ENCODE measurements at regions not wholly inside any gene's neighbourhood (a gene's known extent, or its start where the extent isn't known, plus 50 kb on each side); places are given as distances from the start of the nearest gene placed in this dataset.

DNA sequence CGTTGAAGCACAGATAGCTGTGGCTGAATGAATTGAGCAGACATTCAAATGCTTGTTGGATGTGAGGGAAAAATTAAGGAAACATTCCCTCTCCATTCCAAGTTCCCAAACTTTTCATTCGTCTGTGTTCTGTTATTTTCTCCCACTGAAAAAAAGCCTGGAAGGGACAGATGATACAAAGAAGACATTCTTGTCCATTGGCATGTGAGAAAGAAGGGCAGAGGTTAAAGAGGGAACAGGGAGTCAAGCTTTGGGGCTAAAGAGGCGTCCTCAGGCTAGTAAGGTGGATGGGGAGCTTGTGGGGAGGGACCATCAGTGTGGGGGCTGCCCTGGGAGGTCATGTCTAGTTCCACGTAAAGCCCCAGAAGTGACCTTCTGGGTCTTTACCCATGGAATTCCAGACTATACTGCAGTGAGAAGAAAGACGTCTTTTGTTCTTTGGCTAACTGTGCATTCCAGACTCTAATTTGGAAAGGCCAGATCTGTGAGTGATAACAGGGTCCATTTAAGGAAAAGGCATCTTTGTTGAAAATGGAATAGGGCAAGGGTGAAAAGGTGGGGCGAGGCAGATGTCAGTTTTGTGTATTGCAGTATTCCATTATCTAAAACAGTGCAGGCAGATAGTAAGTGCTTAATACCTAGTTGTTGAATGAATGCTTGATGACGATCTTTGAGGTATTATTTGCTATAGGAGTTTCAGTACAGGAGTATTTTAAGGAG lies 117.5 kb downstream of the SOX4 start:
- peaks cover 64% of the 10 kb centered on the region for H3K79me2 ChIP-seq (ENCODE audit: insufficient read depth, low read length)
- H2AFZ ChIP-seq (ENCODE audit: low read length), result no peak overlapping the region
- DNase-seq, result no peak
- TF ChIP-seq, protein P1, sequence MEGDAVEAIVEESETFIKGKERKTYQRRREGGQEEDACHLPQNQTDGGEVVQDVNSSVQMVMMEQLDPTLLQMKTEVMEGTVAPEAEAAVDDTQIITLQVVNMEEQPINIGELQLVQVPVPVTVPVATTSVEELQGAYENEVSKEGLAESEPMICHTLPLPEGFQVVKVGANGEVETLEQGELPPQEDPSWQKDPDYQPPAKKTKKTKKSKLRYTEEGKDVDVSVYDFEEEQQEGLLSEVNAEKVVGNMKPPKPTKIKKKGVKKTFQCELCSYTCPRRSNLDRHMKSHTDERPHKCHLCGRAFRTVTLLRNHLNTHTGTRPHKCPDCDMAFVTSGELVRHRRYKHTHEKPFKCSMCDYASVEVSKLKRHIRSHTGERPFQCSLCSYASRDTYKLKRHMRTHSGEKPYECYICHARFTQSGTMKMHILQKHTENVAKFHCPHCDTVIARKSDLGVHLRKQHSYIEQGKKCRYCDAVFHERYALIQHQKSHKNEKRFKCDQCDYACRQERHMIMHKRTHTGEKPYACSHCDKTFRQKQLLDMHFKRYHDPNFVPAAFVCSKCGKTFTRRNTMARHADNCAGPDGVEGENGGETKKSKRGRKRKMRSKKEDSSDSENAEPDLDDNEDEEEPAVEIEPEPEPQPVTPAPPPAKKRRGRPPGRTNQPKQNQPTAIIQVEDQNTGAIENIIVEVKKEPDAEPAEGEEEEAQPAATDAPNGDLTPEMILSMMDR (conservative IDR thresholded peaks at IDR 0.05), result no peak
- H3K9ac ChIP-seq (ENCODE audit: extremely low read depth, insufficient read length, low read length), result no peak overlapping the region
- no peak overlapping the region for H3K56ac ChIP-seq (ENCODE audit: insufficient read length, low read depth, low read length)
- no peak overlapping the region for H2BK120ac ChIP-seq (ENCODE audit: low read depth, low read length, poor library complexity, severe bottlenecking)
- no peaks in the 10 kb centered on the region for H4K20me1 ChIP-seq (ENCODE audit: control insufficient read depth, insufficient read depth, insufficient read length)
- H4K5ac ChIP-seq (ENCODE audit: insufficient read length, low read depth, low read length), result no peak overlapping the region
- no CpG with 5 or more reads among the region's 7 CpGs for WGBS (ENCODE audit: extremely low coverage, insufficient read length, low lambda C conversion rate)
- no peaks in the 10 kb centered on the region for H3K23me2 ChIP-seq (ENCODE audit: insufficient read length, low read depth, low read length, poor library complexity, severe bottlenecking)
- no peak overlapping the region for H2BK15ac ChIP-seq (ENCODE audit: low read depth, low read length)
- peak overlapping the region; percentile 27 for H3K27ac ChIP-seq (ENCODE audit: insufficient read length, low read depth, low read length)
- H2BK5ac ChIP-seq (ENCODE audit: insufficient read length, low read length), result no peak overlapping the region
- Mint-ChIP-seq H3K36me3 (ENCODE audit: insufficient read depth in 1 of 3, low read depth in 3 of 3) (peaks cover 8 to 12% (median 10%) of the 10 kb centered on the region in 3 experiments), H3K4me3 (no peak overlapping the region), H3K27ac (peak overlapping the region in 2 of 3 experiments; percentile 8 to 47; a peak in 4 of 7 replicates), H3K27me3 (ENCODE audit: low read depth) (no peaks in the 10 kb centered on the region), H3K9me3 (no peaks in the 10 kb centered on the region), H3K4me1 (peaks cover 47 to 49% of the 10 kb centered on the region in 2 experiments)
- H3K23ac ChIP-seq (ENCODE audit: insufficient read length, low read depth, low read length), result no peak overlapping the region
- H3T11ph ChIP-seq (ENCODE audit: low read length), result no peak overlapping the region
- no peak overlapping the region for H3K14ac ChIP-seq (ENCODE audit: insufficient read depth, low read length)
- no peak overlapping the region for H4K8ac ChIP-seq (replicated peaks; ENCODE audit: insufficient read length, low read depth, low read length)
- no peak overlapping the region for H2BK20ac ChIP-seq (ENCODE audit: low read depth, low read length, poor library complexity, severe bottlenecking)
- no peak overlapping the region for H4K91ac ChIP-seq (ENCODE audit: insufficient read length, low read depth, low read length)
- no peaks in the 10 kb centered on the region for H3K9me3 ChIP-seq (ENCODE audit: control insufficient read depth, low read depth, low read length)
- H3K27me3 ChIP-seq (ENCODE audit: insufficient read depth, low read length), result no peaks in the 10 kb centered on the region
- H3K18ac ChIP-seq (ENCODE audit: insufficient read length, low read depth, low read length), result no peak overlapping the region
- peaks cover 8% of the 10 kb centered on the region for H3K79me1 ChIP-seq (ENCODE audit: insufficient read depth, low read depth, low read length, poor library complexity, severe bottlenecking)
- H3K4me1 ChIP-seq (ENCODE audit: insufficient read depth, low read length), result peaks cover 19% of the 10 kb centered on the region; the same call in 1 of the 2 replicates
- no peak overlapping the region for H3K4ac ChIP-seq (ENCODE audit: low read depth, low read length)
- H2BK12ac ChIP-seq (ENCODE audit: insufficient read length, low read depth, low read length), result no peak overlapping the region
- peak overlapping the region; percentile 13 for H3K4me2 ChIP-seq (ENCODE audit: insufficient read depth, insufficient read length, low read length)
- H2AK5ac ChIP-seq (ENCODE audit: insufficient read length, low read length), result no peak overlapping the region
